ENCODE measurements at regions not wholly inside any gene's neighbourhood (a gene's known extent, or its start where the extent isn't known, plus 50 kb on each side); places are given as distances from the start of the nearest gene placed in this dataset.

DNA sequence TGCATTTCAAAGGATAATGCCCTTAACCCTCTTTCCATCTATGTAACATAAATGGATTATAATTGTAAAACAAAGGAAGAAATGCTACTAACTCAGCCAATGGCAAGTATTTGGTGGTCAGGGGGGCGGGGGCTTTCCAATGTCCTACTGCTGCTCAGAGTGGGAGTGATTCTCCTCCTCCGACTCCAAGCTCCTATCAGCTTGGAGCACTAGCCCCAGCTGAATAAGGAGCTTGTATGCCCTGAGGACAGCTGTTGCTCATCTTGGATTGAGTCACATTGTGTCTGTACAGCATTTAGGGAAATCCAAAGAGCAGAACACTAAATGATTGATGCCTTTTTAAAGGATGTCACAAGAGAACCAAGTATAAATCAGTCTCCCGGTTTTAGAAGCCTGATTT lies 105.6 kb upstream of the ZNF521 start:
- no peak overlapping the region for H3K4me3 ChIP-seq (ENCODE audit: low read length)
- TF ChIP-seq, protein P1, sequence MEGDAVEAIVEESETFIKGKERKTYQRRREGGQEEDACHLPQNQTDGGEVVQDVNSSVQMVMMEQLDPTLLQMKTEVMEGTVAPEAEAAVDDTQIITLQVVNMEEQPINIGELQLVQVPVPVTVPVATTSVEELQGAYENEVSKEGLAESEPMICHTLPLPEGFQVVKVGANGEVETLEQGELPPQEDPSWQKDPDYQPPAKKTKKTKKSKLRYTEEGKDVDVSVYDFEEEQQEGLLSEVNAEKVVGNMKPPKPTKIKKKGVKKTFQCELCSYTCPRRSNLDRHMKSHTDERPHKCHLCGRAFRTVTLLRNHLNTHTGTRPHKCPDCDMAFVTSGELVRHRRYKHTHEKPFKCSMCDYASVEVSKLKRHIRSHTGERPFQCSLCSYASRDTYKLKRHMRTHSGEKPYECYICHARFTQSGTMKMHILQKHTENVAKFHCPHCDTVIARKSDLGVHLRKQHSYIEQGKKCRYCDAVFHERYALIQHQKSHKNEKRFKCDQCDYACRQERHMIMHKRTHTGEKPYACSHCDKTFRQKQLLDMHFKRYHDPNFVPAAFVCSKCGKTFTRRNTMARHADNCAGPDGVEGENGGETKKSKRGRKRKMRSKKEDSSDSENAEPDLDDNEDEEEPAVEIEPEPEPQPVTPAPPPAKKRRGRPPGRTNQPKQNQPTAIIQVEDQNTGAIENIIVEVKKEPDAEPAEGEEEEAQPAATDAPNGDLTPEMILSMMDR (conservative IDR thresholded peaks at IDR 0.05; ENCODE audit: low read length): no peak
- peak; percentile 32 for DNase-seq (ENCODE audit: low read depth)

DNA sequence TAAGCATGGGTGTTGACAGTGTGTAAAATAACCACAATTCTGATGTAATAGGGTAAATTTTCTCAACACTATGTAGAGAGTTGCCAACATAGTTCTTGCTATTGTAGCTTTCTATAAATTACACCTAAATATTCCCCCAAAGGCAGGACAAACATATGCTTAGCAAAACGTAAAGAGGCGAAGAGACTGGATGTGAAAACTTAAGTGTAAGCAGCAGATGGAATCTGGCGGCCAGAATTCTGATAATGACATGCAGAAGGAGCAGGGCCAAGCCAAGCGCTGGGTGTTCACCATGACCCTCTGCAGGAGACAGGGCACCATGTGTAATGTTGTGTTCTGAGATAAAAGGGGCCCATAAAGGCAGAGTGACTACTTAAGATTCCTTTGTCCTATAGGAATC lies 105.2 kb upstream of the ZNF521 start:
- TF ChIP-seq, protein P1 (conservative IDR thresholded peaks at IDR 0.05; ENCODE audit: low read length): no peak
- no peak overlapping the region for H3K4me3 ChIP-seq (ENCODE audit: low read length)
- DNase-seq (ENCODE audit: low read depth): no peak

GRCh38 chr18:25456334-25457010 lies 104.5 kb upstream of the ZNF521 start:
- H3K4me3 ChIP-seq (ENCODE audit: low read length): no peak overlapping the region
- no peak for DNase-seq (ENCODE audit: low read depth)
- TF ChIP-seq, protein P1 (conservative IDR thresholded peaks at IDR 0.05; ENCODE audit: low read length): no peak

- no peak overlapping the region for H3K4me3 ChIP-seq (ENCODE audit: low read length)
- TF ChIP-seq, protein P1 (conservative IDR thresholded peaks at IDR 0.05; ENCODE audit: low read length): no peak
- DNase-seq (ENCODE audit: low read depth): no peak
Measured at GRCh38 chr18:25455646-25456045, 103.7 kb upstream of the ZNF521 start.

DNA sequence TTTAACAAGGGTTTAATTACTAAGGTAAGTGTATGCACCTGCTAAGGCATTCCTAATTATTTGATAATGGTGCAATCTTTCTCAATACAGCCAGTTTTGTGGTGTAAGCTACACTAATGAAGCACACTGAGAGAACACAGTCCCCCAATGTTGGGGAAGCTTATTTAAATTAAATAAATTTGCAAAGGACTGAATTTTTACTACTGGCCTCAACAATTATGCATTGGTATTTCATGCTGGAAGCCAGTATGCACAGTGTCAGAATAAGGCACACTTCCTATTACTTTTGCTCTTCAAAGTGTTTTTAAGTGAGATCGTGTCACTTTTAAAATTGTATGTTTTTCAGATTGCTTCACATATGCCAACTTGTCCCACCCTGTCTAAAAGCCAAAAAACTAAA lies 103.2 kb upstream of the ZNF521 start:
- TF ChIP-seq, protein P1 (conservative IDR thresholded peaks at IDR 0.05; ENCODE audit: low read length): no peak
- DNase-seq (ENCODE audit: low read depth): no peak
- H3K4me3 ChIP-seq (ENCODE audit: low read length): no peak overlapping the region

- no peak overlapping the region for H3K4me3 ChIP-seq (ENCODE audit: low read length)
- TF ChIP-seq, protein P1 (conservative IDR thresholded peaks at IDR 0.05; ENCODE audit: low read length): no peak
- no peak for DNase-seq (ENCODE audit: low read depth)
Measured at GRCh38 chr18:25454730-25455129, 102.8 kb upstream of the ZNF521 start.

DNA sequence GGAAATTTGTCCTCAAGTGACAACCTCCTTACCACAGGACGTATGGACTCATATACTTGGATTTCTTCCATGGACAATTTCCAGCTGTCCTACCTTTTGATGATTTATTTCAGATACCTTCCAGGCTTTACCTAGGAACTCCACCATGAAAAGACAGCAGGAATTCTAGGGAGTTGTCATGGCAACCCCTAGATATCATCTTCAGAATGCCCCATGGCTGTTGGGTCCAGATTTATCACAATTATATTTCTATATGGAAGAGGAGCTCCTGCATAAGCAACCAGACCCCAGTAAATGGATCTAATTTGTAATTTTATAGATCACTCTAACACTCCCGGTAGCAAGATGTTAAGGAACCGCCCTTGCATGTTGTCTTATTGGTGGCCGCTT lies 102.3 kb upstream of the ZNF521 start:
- TF ChIP-seq, protein P1 (conservative IDR thresholded peaks at IDR 0.05; ENCODE audit: low read length): no peak
- no peak for DNase-seq (ENCODE audit: low read depth)
- H3K4me3 ChIP-seq (ENCODE audit: low read length): no peak overlapping the region

All from AG10803 (cell line).